HepG2 (cell line): ENCODE measurements at regions not wholly inside any gene's neighbourhood (a gene's known extent, or its start where the extent isn't known, plus 50 kb on each side); places are given as distances from the start of the nearest gene placed in this dataset.

Source experiments
- ATAD3A ChIP-seq: sonication (generic); formaldehyde crosslinking; IDR thresholded peaks from 2 replicates; pipeline ENCODE4 v1.4.0; 2020; ENCODE audit warnings: missing genetic modification reagents
- ATM ChIP-seq: fragments of 450-650 bp; IDR thresholded peaks from 2 replicates; pipeline ENCODE4 v1.7.1; 2017; ENCODE audit warnings: mild to moderate bottlenecking, borderline replicate concordance
- JUND ChIP-seq: sonication (generic); formaldehyde crosslinking; IDR thresholded peaks from 2 replicates; pipeline ENCODE4 v1.8.0; 2022; ENCODE audit warnings: mild to moderate bottlenecking, missing genetic modification reagents
- KDM4B ChIP-seq: sonication (generic); formaldehyde crosslinking; IDR thresholded peaks from 2 replicates; pipeline ENCODE4 v1.4.0; 2020; ENCODE audit warnings: missing genetic modification reagents
- MXI1 ChIP-seq: IDR thresholded peaks from 3 replicates; pipeline ENCODE4 v1.6.1; 2012; ENCODE audit warnings: low read depth, low read length, inconsistent platforms, borderline replicate concordance
- TCF12 ChIP-seq, 2 experiments: fragments of 450-650 bp in 1 of 2; sonication (generic) in 1 of 2; formaldehyde crosslinking in 1 of 2; IDR thresholded peaks; 2 replicates each; pipeline versions ENCODE4 v1.6.1 to v1.8.0; 2017 to 2022; ENCODE audit warnings: antibody characterized with exemption in 1 of 2, mild to moderate bottlenecking in 1 of 2, missing genetic modification reagents in 1 of 2, moderate library complexity in 1 of 2
- ZMAT3 ChIP-seq: sonication (generic); formaldehyde crosslinking; conservative IDR thresholded peaks from 2 replicates; pipeline ENCODE4 v1.7.0; 2021; ENCODE audit warnings: missing genetic modification reagents
- ZNF121 ChIP-seq: sonication (generic); formaldehyde crosslinking; IDR thresholded peaks from 2 replicates; pipeline ENCODE4 v1.5.0; 2020; ENCODE audit warnings: mild to moderate bottlenecking, missing genetic modification reagents
- ZNF138 ChIP-seq: sonication (generic); formaldehyde crosslinking; IDR thresholded peaks from 2 replicates; pipeline ENCODE4 v1.5.0; 2020; ENCODE audit warnings: mild to moderate bottlenecking, low read depth, missing genetic modification reagents
- ZNF160 ChIP-seq: sonication (generic); formaldehyde crosslinking; IDR thresholded peaks from 2 replicates; pipeline ENCODE4 v1.8.0; 2022; ENCODE audit warnings: mild to moderate bottlenecking, inconsistent platforms, missing genetic modification reagents
- ZNF205 ChIP-seq: IDR thresholded peaks from 2 replicates; pipeline ENCODE4 v1.6.1; 2018; ENCODE audit warnings: missing biosample characterization, missing genetic modification reagents
- ZNF331 ChIP-seq: sonication (generic); formaldehyde crosslinking; IDR thresholded peaks from 2 replicates; pipeline ENCODE4 v1.4.0; 2020; ENCODE audit warnings: missing genetic modification reagents
- ZNF383 ChIP-seq: sonication (generic); formaldehyde crosslinking; IDR thresholded peaks from 2 replicates; pipeline ENCODE4 v1.4.0; 2020; ENCODE audit warnings: missing genetic modification reagents, mild to moderate bottlenecking, borderline replicate concordance
- ZNF878 ChIP-seq: sonication (generic); formaldehyde crosslinking; IDR thresholded peaks from 2 replicates; pipeline ENCODE4 v1.8.1; 2023; ENCODE audit warnings: mild to moderate bottlenecking, missing genetic modification reagents, moderate library complexity
- TF ChIP-seq, protein P1 (sequence below): sonication (generic); formaldehyde crosslinking; IDR thresholded peaks from 2 replicates; pipeline ENCODE4 v1.4.0; 2020; ENCODE audit warnings: missing genetic modification reagents, borderline replicate concordance
- TF ChIP-seq, protein P2 (sequence below): sonication (generic); formaldehyde crosslinking; IDR thresholded peaks from 2 replicates; pipeline ENCODE4 v1.4.0; 2020; ENCODE audit warnings: missing genetic modification reagents

DNA sequence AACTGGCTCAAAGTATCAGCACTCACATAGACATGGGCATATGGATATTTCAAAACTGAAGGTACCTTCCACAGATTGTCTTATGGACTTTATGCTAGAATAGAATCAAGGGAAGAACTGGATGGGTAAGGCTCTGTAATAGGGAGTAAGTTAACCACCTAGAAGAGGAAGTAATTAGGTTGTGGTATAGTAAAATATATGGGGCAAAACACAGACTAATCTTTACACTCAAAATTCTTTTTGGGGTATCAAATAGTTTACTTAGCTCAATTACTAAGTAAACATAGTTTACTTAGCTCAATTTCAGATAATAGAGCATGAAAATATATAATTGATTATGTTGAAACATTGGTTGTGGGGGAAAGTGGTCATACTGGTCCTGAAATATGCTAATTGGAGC is 94.2 kb upstream of the ATXN1 start (continued):
- TF ChIP-seq, protein P1, sequence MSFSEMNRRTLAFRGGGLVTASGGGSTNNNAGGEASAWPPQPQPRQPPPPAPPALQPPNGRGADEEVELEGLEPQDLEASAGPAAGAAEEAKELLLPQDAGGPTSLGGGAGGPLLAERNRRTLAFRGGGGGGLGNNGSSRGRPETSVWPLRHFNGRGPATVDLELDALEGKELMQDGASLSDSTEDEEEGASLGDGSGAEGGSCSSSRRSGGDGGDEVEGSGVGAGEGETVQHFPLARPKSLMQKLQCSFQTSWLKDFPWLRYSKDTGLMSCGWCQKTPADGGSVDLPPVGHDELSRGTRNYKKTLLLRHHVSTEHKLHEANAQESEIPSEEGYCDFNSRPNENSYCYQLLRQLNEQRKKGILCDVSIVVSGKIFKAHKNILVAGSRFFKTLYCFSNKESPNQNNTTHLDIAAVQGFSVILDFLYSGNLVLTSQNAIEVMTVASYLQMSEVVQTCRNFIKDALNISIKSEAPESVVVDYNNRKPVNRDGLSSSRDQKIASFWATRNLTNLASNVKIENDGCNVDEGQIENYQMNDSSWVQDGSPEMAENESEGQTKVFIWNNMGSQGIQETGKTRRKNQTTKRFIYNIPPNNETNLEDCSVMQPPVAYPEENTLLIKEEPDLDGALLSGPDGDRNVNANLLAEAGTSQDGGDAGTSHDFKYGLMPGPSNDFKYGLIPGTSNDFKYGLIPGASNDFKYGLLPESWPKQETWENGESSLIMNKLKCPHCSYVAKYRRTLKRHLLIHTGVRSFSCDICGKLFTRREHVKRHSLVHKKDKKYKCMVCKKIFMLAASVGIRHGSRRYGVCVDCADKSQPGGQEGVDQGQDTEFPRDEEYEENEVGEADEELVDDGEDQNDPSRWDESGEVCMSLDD (CRISPR knock-in tag) = no peak
- TF ChIP-seq JUND (CRISPR knock-in tag) (no peak), ZNF878 (CRISPR knock-in tag) (no peak), ZNF121 (no peak), ZNF331 (CRISPR knock-in tag) (no peak), TCF12 (IDR thresholded peaks at IDR 0.05) (no peak), TCF12 (CRISPR knock-in tag; IDR thresholded peaks at IDR 0.05) (no peak), ZMAT3 (no peak), ATM (no peak), ZNF138 (CRISPR knock-in tag) (no peak), KDM4B (CRISPR knock-in tag) (no peak), ZNF160 (no peak), ZNF383 (CRISPR knock-in tag) (no peak), ATAD3A (no peak), ZNF205 (CRISPR knock-in tag) (no peak), MXI1 (no peak)
- TF ChIP-seq, protein P2, sequence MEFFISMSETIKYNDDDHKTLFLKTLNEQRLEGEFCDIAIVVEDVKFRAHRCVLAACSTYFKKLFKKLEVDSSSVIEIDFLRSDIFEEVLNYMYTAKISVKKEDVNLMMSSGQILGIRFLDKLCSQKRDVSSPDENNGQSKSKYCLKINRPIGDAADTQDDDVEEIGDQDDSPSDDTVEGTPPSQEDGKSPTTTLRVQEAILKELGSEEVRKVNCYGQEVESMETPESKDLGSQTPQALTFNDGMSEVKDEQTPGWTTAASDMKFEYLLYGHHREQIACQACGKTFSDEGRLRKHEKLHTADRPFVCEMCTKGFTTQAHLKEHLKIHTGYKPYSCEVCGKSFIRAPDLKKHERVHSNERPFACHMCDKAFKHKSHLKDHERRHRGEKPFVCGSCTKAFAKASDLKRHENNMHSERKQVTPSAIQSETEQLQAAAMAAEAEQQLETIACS (CRISPR knock-in tag) = no peak
